Testis (tissue), 2 donors: ENCODE measurements at regions not wholly inside any gene's neighbourhood (a gene's known extent, or its start where the extent isn't known, plus 50 kb on each side); places are given as distances from the start of the nearest gene placed in this dataset.

ENCODE experiments used
- POLR2A ChIP-seq: fragments of 450-650 bp; IDR thresholded peaks from one replicate; pipeline ENCODE4 v1.6.1; 2017; ENCODE audit warnings: antibody characterized with exemption, mild to moderate bottlenecking, moderate library complexity
- TF ChIP-seq, protein P1 (sequence below), 3 experiments: fragments of 450-650 bp in 2 of 3; fragments of 200-600 bp in 1 of 3; sonication (generic) in 1 of 3; IDR thresholded peaks; one replicate each; pipeline ENCODE4 v1.5.1; 2016 to 2019; ENCODE audit warnings: antibody characterized with exemption in 3 of 3, mild to moderate bottlenecking in 2 of 3, moderate library complexity in 1 of 3

DNA sequence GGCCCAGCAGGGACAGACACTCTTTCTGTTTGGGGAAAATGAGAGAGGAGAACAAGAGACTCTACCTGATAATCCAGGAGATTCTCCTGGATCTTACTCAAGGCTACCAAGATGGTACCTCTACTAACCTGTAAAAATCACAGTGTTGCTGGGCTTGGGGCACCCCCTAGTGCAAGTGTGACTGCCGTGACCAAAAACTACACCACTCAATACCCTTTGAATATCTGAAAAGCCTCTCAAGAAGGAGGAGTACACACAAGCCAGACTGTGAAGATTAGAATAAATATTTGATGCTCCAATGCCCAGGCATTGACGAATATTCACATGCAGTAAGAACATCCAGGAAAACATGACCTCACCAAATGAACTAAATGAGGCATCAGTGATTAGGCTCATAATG is 965.4 kb downstream of the LRFN5 start:
- TF ChIP-seq, protein P1, sequence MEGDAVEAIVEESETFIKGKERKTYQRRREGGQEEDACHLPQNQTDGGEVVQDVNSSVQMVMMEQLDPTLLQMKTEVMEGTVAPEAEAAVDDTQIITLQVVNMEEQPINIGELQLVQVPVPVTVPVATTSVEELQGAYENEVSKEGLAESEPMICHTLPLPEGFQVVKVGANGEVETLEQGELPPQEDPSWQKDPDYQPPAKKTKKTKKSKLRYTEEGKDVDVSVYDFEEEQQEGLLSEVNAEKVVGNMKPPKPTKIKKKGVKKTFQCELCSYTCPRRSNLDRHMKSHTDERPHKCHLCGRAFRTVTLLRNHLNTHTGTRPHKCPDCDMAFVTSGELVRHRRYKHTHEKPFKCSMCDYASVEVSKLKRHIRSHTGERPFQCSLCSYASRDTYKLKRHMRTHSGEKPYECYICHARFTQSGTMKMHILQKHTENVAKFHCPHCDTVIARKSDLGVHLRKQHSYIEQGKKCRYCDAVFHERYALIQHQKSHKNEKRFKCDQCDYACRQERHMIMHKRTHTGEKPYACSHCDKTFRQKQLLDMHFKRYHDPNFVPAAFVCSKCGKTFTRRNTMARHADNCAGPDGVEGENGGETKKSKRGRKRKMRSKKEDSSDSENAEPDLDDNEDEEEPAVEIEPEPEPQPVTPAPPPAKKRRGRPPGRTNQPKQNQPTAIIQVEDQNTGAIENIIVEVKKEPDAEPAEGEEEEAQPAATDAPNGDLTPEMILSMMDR (IDR thresholded peaks at IDR 0.05) = no peak
- TF ChIP-seq POLR2A = no peak
